Smooth muscle cell of the brain vasculature (primary cell): ENCODE measurements at regions not wholly inside any gene's neighbourhood (a gene's known extent, or its start where the extent isn't known, plus 50 kb on each side); places are given as distances from the start of the nearest gene placed in this dataset.

ENCODE experiments used
- DNase-seq: peaks from one replicate; pipeline ENCODE4 v3.0.0-alpha.2; 2012; ENCODE audit warnings: low read depth, low spot score

- DNase-seq, result no peak
These were observed 97.4 kb upstream of the POU2AF2 start for GRCh38 chr11:111148121-111148520.

- DNase-seq, result no peak
These were observed 107.7 kb upstream of the POU2AF2 start for GRCh38 chr11:111137846-111138245.

GRCh38 chr11:111135778-111136570 is 109.6 kb upstream of the POU2AF2 start:
- no peak for DNase-seq

- DNase-seq, result no peak
These were observed 110.4 kb upstream of the POU2AF2 start for GRCh38 chr11:111135101-111135500.

GRCh38 chr11:111128076-111128870 is 117.3 kb upstream of the POU2AF2 start:
- no peak for DNase-seq

DNA sequence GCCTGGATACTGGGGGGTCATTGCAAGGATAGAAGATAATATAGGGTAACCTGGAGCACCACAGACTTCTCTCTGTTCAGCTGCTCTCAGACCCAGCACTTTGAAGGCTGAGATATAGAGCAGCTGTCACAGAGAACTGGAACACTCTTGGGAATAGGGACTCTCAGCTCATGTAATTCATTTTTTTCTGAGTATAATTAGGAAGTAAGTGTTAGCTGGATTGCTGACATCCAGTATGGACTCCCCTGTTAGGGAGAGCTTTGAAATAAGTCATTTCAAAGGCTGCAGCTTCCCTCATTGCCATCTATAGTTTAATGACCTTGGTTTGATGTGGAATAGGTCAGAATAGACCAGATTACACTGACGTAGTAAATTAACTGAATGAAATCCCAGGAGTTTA is 120.8 kb upstream of the POU2AF2 start:
- DNase-seq, result no peak

- no peak for DNase-seq
These were observed 121.8 kb upstream of the POU2AF2 start for GRCh38 chr11:111123463-111124398.

GRCh38 chr11:111120696-111121302 is 124.7 kb upstream of the POU2AF2 start:
- DNase-seq, result peak; percentile 21

DNA sequence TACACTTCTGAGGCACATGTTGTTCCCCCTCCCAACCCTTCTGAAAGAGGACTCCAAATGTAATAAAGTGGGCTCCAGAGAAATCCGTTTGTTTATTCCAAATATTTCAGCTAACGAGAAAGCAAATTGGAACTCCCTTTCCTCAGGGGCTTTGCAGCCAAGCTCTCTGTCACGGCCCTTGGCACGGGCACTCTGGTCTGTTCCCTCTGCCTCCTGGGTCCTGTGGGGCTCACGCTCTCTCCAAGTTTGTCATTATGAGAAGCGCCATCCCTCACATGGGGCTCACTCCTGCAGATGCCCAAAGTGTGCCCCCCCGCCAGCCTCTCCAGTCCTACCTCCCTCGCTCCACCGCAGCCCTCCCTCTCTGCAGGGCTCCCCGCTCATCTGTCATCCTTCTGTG is 125.4 kb upstream of the POU2AF2 start:
- DNase-seq, result peak; percentile 26

GRCh38 chr11:111119751-111120150 is 125.8 kb upstream of the POU2AF2 start:
- peak; percentile 55 for DNase-seq

DNA sequence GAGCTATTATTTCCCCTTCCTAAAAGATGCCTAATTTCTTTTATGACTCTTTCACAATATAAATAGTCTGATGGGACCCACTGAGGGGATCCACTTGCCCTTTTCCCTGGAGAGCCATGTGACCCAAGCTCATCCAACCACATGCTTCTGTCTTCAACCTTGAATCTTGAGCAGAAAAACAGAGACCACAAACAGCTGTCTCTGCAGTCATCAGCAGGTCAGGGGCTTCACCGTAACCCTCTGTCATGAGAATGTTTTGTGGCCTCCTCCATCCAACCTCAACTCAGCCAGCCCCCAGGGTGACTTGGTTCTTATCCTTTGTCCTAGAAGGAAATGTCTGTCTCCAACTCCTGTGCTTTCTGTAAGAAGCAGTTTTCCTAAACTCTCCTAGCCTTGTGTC is 129.6 kb upstream of the POU2AF2 start:
- no peak for DNase-seq

GRCh38 chr11:111114091-111114490 is 131.4 kb upstream of the POU2AF2 start:
- no peak for DNase-seq

DNA sequence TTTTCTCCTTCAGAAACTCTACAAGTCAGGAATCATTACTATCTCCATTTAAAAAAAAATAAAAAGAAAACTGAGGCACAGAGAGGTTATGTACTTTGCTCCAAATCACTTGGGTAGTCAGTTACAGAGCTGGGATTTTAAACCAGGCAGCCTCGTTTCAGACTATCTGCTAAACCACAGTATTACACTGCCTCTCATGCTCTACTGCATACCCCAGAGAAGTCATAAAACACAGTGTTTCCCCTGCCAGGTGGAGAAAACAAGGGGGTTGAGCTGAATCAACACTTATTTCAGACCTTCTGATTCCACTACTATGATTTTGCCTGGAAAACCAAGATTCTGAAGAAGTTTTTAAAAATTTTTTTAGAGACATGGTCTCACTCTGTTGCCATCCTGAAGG is 132.9 kb upstream of the POU2AF2 start:
- DNase-seq, result no peak

GRCh38 chr11:111107501-111107900 is 138.0 kb upstream of the POU2AF2 start:
- no peak for DNase-seq

DNA sequence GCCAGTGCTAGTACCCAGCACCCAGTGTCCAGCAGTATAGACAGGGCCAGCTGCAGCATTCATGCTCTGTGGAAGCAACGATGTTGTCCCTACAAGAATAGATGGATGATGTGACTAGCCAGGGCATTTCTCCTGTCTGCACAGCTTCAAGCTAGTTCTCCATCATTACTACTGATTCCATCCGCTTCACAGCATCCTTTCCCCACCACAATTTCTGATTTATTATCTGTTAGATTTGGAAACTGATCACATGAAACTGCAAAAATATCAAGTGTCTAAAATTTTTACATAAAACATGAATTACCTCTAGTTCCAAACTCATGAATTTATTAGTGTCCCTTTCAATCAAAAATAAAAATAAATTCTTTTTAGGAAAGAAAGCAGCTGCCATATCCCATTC is 138.9 kb upstream of the POU2AF2 start:
- no peak for DNase-seq

GRCh38 chr11:111105566-111105965 is 140.0 kb upstream of the POU2AF2 start:
- DNase-seq, result no peak

DNA sequence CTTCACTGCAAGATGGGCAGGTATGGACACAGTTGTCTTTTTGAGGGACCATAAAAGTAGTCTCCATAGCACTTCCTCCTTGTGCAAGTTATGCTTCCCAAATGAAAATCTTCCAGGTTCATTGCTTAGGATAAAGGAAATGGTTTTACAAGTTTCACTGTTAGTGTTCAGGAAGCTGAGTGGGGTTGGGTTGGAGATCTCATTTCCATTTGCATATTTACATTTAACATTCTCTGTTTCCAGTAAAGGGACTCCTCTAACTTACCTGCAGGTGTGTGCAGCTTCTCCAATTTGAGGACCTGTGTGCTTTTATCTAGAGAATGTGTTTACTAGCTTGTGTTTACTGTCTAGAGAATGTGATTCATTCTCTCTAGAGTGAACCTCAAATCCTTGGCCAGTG is 141.3 kb upstream of the POU2AF2 start:
- no peak for DNase-seq

DNA sequence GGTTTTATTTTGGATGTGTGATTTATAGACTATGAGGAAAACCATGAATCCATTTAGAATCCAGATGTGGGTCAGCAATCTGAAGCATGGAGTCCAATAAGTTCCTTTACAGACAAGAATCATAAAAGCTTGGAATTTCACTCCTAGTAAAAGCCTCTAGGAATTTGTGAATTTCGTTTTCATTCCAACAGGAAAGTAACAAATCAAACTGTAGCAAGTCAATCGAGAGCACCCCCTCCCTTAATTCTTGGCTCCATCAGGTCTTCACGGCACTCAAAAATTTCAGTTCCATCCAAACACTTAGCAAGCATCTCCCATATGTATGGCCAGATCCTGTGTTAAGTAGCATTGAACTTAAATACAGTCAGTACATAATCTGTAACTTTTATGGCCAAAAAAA is 143.6 kb upstream of the POU2AF2 start:
- DNase-seq, result no peak

GRCh38 chr11:111099028-111099713 is 146.4 kb upstream of the POU2AF2 start:
- DNase-seq, result no peak

- DNase-seq, result no peak
These were observed 147.4 kb upstream of the POU2AF2 start for GRCh38 chr11:111098091-111098490.

DNA sequence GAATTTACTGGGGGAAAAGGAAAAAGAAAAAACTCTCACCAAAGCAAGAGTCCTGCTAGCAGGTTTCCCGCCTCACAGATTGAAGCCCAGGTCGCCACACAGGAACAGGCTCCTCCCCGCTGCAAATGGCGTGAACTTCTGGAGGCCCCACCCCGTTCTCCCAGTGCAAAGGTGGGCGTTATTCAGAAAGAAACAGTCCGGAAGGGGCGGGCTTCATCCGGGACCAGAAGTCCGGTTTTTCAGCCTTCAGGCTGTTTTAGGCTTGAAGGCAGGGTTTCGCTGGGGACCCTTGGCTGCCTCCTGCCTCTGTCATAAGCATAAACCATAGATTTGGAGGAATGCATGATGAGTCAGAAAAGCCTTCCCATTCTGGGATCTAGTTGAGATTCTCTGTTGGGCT is 148.3 kb upstream of the POU2AF2 start:
- no peak for DNase-seq
